ENCODE measurements at regions not wholly inside any gene's neighbourhood (a gene's known extent, or its start where the extent isn't known, plus 50 kb on each side); places are given as distances from the start of the nearest gene placed in this dataset.
A peak's percentile ranks its signal among the peaks of the same experiment; 100 is the strongest.

- Histone ChIP-seq H3K9me3 (ENCODE audit: insufficient read depth, low read length) (no peaks in the 10 kb centered on the region), H3K4me3 (ENCODE audit: insufficient read depth, low read length, poor library complexity, severe bottlenecking) (no peak overlapping the region), H3K27ac (ENCODE audit: low read depth, low read length) (no peak overlapping the region), H2AFZ (ENCODE audit: low read depth, low read length, severe bottlenecking) (no peak overlapping the region), H3K79me2 (ENCODE audit: insufficient read depth, low read length) (no peaks in the 10 kb centered on the region), H3K36me3 (ENCODE audit: low read length) (no peaks in the 10 kb centered on the region), H3K27me3 (ENCODE audit: low read length) (no peaks in the 10 kb centered on the region), H3K9me2 (replicated peaks; ENCODE audit: insufficient read depth, low read length) (no peaks in the 10 kb centered on the region), H3F3A (ENCODE audit: insufficient read depth) (no peaks in the 10 kb centered on the region), H4K20me1 (ENCODE audit: low read depth, low read length) (no peaks in the 10 kb centered on the region), H3K9ac (ENCODE audit: low read length) (no peak overlapping the region), H3K4me2 (ENCODE audit: low read depth, low read length, poor library complexity, severe bottlenecking) (no peak overlapping the region)
- TF ChIP-seq CTCF (IDR thresholded peaks at IDR 0.05; ENCODE audit: insufficient read depth, low read length, poor library complexity, severe bottlenecking) (no peak), EZH2phosphoT487 (conservative IDR thresholded peaks at IDR 0.05; ENCODE audit: low read length) (no peak)
These were observed 481.2 kb upstream of the NR5A2 start for GRCh38 chr1:199546323-199546722.

GRCh38 chr1:199549421-199549820, 478.1 kb upstream of the NR5A2 start:
- Histone ChIP-seq H3K9me2 (replicated peaks; ENCODE audit: insufficient read depth, low read length) (no peaks in the 10 kb centered on the region), H2AFZ (ENCODE audit: low read depth, low read length, severe bottlenecking) (no peak overlapping the region), H3K79me2 (ENCODE audit: insufficient read depth, low read length) (no peaks in the 10 kb centered on the region), H4K20me1 (ENCODE audit: low read depth, low read length) (no peaks in the 10 kb centered on the region), H3F3A (ENCODE audit: insufficient read depth) (no peaks in the 10 kb centered on the region), H3K27me3 (ENCODE audit: low read length) (no peaks in the 10 kb centered on the region), H3K4me3 (ENCODE audit: insufficient read depth, low read length, poor library complexity, severe bottlenecking) (no peak overlapping the region), H3K4me2 (ENCODE audit: low read depth, low read length, poor library complexity, severe bottlenecking) (no peak overlapping the region), H3K9ac (ENCODE audit: low read length) (no peak overlapping the region), H3K36me3 (ENCODE audit: low read length) (no peaks in the 10 kb centered on the region), H3K27ac (ENCODE audit: low read depth, low read length) (no peak overlapping the region), H3K9me3 (ENCODE audit: insufficient read depth, low read length) (no peaks in the 10 kb centered on the region)
- TF ChIP-seq EZH2phosphoT487 (conservative IDR thresholded peaks at IDR 0.05; ENCODE audit: low read length): no peak
- TF ChIP-seq CTCF (IDR thresholded peaks at IDR 0.05; ENCODE audit: insufficient read depth, low read length, poor library complexity, severe bottlenecking): no peak

- Histone ChIP-seq H3K27ac (ENCODE audit: low read depth, low read length) (no peak overlapping the region), H3K9ac (ENCODE audit: low read length) (no peak overlapping the region), H3K36me3 (ENCODE audit: low read length) (no peaks in the 10 kb centered on the region), H3K4me2 (ENCODE audit: low read depth, low read length, poor library complexity, severe bottlenecking) (no peak overlapping the region), H3K27me3 (ENCODE audit: low read length) (no peaks in the 10 kb centered on the region), H3F3A (ENCODE audit: insufficient read depth) (no peaks in the 10 kb centered on the region), H3K79me2 (ENCODE audit: insufficient read depth, low read length) (no peaks in the 10 kb centered on the region), H3K9me2 (replicated peaks; ENCODE audit: insufficient read depth, low read length) (no peaks in the 10 kb centered on the region), H3K4me3 (ENCODE audit: insufficient read depth, low read length, poor library complexity, severe bottlenecking) (no peak overlapping the region), H4K20me1 (ENCODE audit: low read depth, low read length) (no peaks in the 10 kb centered on the region), H2AFZ (ENCODE audit: low read depth, low read length, severe bottlenecking) (no peak overlapping the region), H3K9me3 (ENCODE audit: insufficient read depth, low read length) (no peaks in the 10 kb centered on the region)
- TF ChIP-seq CTCF (IDR thresholded peaks at IDR 0.05; ENCODE audit: insufficient read depth, low read length, poor library complexity, severe bottlenecking): peak; percentile 15
- TF ChIP-seq EZH2phosphoT487 (conservative IDR thresholded peaks at IDR 0.05; ENCODE audit: low read length): no peak
These were observed 477.1 kb upstream of the NR5A2 start for GRCh38 chr1:199550199-199551065.
